Upper lobe of left lung (tissue), 4 donors: ENCODE measurements at regions not wholly inside any gene's neighbourhood (a gene's known extent, or its start where the extent isn't known, plus 50 kb on each side); places are given as distances from the start of the nearest gene placed in this dataset.

Experiments
- CTCF ChIP-seq, 6 experiments: fragments of 450-650 bp in 4 of 6; fragments of 200-600 bp in 2 of 6; sonication (generic) in 2 of 6; IDR thresholded peaks; one replicate each; pipeline ENCODE4 v1.5.1; 2016 to 2019; ENCODE audit warnings: antibody characterized with exemption in 6 of 6
- EP300 ChIP-seq, 4 donors: sonication (generic); formaldehyde crosslinking; IDR thresholded peaks; one replicate each; pipeline ENCODE4 v1.5.1; 2017; ENCODE audit warnings: antibody characterized with exemption in 4 of 4, control low read depth in 2 of 4
- POLR2A ChIP-seq, 4 donors: fragments of 450-650 bp; IDR thresholded peaks; one replicate each; pipeline ENCODE4 v1.5.1; 2016 to 2017; ENCODE audit warnings: antibody characterized with exemption in 4 of 4, mild to moderate bottlenecking in 2 of 4
- POLR2AphosphoS5 ChIP-seq, 2 donors: sonication (generic); formaldehyde crosslinking; IDR thresholded peaks; one replicate each; pipeline ENCODE4 v1.5.1; 2017; ENCODE audit warnings: antibody characterized with exemption in 2 of 2

- TF ChIP-seq CTCF (IDR thresholded peaks at IDR 0.05) = no peak
- no peak for TF ChIP-seq EP300 (IDR thresholded peaks at IDR 0.05)
- TF ChIP-seq POLR2A (IDR thresholded peaks at IDR 0.05) = no peak
- no peak for TF ChIP-seq POLR2AphosphoS5 (IDR thresholded peaks at IDR 0.05)
Measured at GRCh38 chr4:188275686-188276085, 136.4 kb downstream of the TRIML1 start.
